NCI-H1436 treated with DMSO at 0.1 percent for 48 hours (cell line): ENCODE measurements at regions not wholly inside any gene's neighbourhood (a gene's known extent, or its start where the extent isn't known, plus 50 kb on each side); places are given as distances from the start of the nearest gene placed in this dataset.

Experiments used
- DNase-seq: peaks from one replicate; lab custom pipeline; 2025; lab: John Stamatoyannopoulos, UW

- DNase-seq, result no peak
Measured at GRCh38 chr13:111893607-111894443, 173.1 kb upstream of the SOX1 start.

- DNase-seq, result no peak
Measured at GRCh38 chr13:111895896-111896821, 170.8 kb upstream of the SOX1 start.

- DNase-seq, result no peak
Measured at GRCh38 chr13:111897178-111897845, 169.6 kb upstream of the SOX1 start.

GRCh38 chr13:111897846-111898215 lies 169.1 kb upstream of the SOX1 start:
- no peak for DNase-seq

GRCh38 chr13:111898956-111899713 lies 167.8 kb upstream of the SOX1 start:
- no peak for DNase-seq

GRCh38 chr13:111899714-111900389 lies 167.1 kb upstream of the SOX1 start:
- DNase-seq, result no peak

- DNase-seq, result no peak
Measured at GRCh38 chr13:111900390-111901131, 166.4 kb upstream of the SOX1 start.

GRCh38 chr13:111901267-111901915 lies 165.6 kb upstream of the SOX1 start:
- no peak for DNase-seq

GRCh38 chr13:111902726-111903125 lies 164.2 kb upstream of the SOX1 start:
- DNase-seq, result no peak

- DNase-seq, result no peak
Measured at GRCh38 chr13:111903143-111903542, 163.8 kb upstream of the SOX1 start.

GRCh38 chr13:111904166-111904565 lies 162.8 kb upstream of the SOX1 start:
- DNase-seq, result no peak

GRCh38 chr13:111904701-111905608 lies 162.0 kb upstream of the SOX1 start:
- DNase-seq, result no peak

- no peak for DNase-seq
Measured at GRCh38 chr13:111905609-111905945, 161.4 kb upstream of the SOX1 start.

- no peak for DNase-seq
Measured at GRCh38 chr13:111906306-111906705, 160.6 kb upstream of the SOX1 start.

- no peak for DNase-seq
Measured at GRCh38 chr13:111906816-111907215, 160.1 kb upstream of the SOX1 start.

- DNase-seq, result no peak
Measured at GRCh38 chr13:111907341-111907880, 159.5 kb upstream of the SOX1 start.

- DNase-seq, result no peak
Measured at GRCh38 chr13:111908361-111908760, 158.6 kb upstream of the SOX1 start.

GRCh38 chr13:111908981-111909380 lies 158.0 kb upstream of the SOX1 start:
- no peak for DNase-seq

GRCh38 chr13:111909501-111909900 lies 157.4 kb upstream of the SOX1 start:
- no peak for DNase-seq
